Thoracic aorta (tissue), 2 donors: ENCODE measurements at regions not wholly inside any gene's neighbourhood (a gene's known extent, or its start where the extent isn't known, plus 50 kb on each side); places are given as distances from the start of the nearest gene placed in this dataset.
"Not testable (repeated sequence)": the region's sequence is repeated elsewhere in the genome, so short reads cannot be mapped to it uniquely, and the experiment has no call there.

Experiments used
- ATAC-seq: fragments of 150-250 bp; one replicate; pipeline ENCODE4 v1.8.0; 2017; ENCODE audit warnings: low read depth; ENCODE audit not compliant: insufficient number of reproducible peaks, low FRiP score
- DNase-seq: peaks from one replicate; pipeline ENCODE4 v3.0.0-alpha.2; 2020; ENCODE audit warnings: low spot score
- H3K27ac ChIP-seq, 2 donors: fragments of 200-600 bp; sonication (generic); 1 replicate in 1 of 2; 2 replicates in 1 of 2; pipeline ENCODE4 v1.5.1; 2016; ENCODE audit warnings: mild to moderate bottlenecking in 2 of 2, moderate library complexity in 2 of 2
- H3K27me3 ChIP-seq: fragments of 200-600 bp; sonication (generic); replicated peaks from 2 replicates; pipeline ENCODE4 v1.6.0; 2016; ENCODE audit warnings: mild to moderate bottlenecking; ENCODE audit not compliant: insufficient read depth
- H3K36me3 ChIP-seq: fragments of 200-600 bp; sonication (generic); one replicate; pipeline ENCODE4 v1.5.1; 2016
- H3K4me1 ChIP-seq, 2 donors: fragments of 200-600 bp; sonication (generic); 1 replicate in 1 of 2; 2 replicates in 1 of 2; pipeline versions ENCODE4 v1.5.1 to v1.6.0; 2016; ENCODE audit warnings: low read depth in 2 of 2, mild to moderate bottlenecking in 1 of 2; ENCODE audit not compliant: control insufficient read depth in 1 of 2
- H3K4me3 ChIP-seq: fragments of 200-600 bp; sonication (generic); 2 replicates; pipeline ENCODE4 v1.5.1; 2016; ENCODE audit warnings: mild to moderate bottlenecking
- H3K9me3 ChIP-seq: fragments of 200-600 bp; sonication (generic); 2 replicates; pipeline ENCODE4 v1.5.1; 2016
- TF ChIP-seq, protein P1 (sequence below): fragments of 200-600 bp; sonication (generic); IDR thresholded peaks from one replicate; pipeline ENCODE4 v1.5.1; 2019; ENCODE audit warnings: antibody characterized with exemption

DNA sequence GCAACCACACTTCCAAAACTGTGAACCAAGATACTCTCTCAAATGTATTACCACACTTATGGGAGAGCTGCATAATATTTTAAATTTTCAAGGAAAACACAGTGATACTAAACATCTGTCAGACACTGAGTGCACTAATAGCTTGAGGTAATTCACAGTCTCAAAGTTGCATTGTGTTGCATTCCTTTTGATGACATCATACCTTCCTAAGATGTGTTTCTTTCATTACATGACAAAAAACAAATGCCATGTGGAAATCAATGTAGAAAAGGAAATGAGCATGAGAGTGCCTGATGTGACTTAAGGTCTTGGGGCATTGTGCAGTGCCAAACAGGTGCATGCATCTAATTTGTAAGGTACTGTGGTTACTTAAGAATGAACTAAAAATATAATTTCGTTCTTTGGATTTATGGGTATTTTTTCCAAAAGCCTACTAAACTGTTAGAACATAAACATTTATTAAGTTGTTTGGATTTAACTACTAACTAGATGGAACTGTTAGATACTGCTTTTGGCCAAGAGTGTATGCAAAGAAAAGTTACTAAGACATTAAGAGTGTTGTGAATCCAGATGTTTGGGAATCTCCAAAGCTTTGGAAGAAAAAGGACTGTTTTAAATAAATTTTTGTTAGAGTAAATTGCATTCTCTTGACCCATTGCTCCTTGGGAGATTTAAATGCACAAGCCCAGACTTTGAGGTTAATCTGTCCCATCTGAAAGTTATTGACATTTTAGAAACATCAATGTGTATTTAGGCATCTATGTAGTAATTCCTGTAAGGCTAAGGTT, 496.2 kb upstream of the SEMA3D start:
- TF ChIP-seq, protein P1, sequence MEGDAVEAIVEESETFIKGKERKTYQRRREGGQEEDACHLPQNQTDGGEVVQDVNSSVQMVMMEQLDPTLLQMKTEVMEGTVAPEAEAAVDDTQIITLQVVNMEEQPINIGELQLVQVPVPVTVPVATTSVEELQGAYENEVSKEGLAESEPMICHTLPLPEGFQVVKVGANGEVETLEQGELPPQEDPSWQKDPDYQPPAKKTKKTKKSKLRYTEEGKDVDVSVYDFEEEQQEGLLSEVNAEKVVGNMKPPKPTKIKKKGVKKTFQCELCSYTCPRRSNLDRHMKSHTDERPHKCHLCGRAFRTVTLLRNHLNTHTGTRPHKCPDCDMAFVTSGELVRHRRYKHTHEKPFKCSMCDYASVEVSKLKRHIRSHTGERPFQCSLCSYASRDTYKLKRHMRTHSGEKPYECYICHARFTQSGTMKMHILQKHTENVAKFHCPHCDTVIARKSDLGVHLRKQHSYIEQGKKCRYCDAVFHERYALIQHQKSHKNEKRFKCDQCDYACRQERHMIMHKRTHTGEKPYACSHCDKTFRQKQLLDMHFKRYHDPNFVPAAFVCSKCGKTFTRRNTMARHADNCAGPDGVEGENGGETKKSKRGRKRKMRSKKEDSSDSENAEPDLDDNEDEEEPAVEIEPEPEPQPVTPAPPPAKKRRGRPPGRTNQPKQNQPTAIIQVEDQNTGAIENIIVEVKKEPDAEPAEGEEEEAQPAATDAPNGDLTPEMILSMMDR, result no peak
- Histone ChIP-seq H3K27me3 (no peaks in the 10 kb centered on the region), H3K4me1 (no peaks in the 10 kb centered on the region), H3K4me3 (no peak overlapping the region), H3K27ac (no peak overlapping the region), H3K9me3 (no peaks in the 10 kb centered on the region), H3K36me3 (no peaks in the 10 kb centered on the region)
- DNase-seq, result no peak
- ATAC-seq, result no peak

DNA sequence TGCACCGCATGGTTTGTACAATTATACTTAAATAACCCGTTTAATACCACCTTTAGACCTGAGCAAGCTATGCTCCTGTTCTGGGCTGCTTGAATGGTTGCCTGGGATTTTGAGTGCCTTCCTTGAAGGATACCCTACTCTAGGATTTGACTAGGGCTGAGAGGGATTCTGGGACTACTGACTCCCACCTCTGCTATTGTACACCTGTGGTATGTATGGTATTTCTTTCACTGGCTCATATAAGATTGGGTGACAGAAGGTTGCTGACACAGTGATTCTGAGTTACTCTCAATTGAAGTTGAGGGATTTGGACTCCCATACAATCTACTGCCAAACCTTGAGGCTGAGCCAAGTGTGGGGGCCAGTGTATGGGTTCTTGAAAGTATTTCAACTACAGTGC, 494.4 kb upstream of the SEMA3D start:
- H3K4me3 ChIP-seq, result no peak overlapping the region
- TF ChIP-seq, protein P1, result no peak

DNA sequence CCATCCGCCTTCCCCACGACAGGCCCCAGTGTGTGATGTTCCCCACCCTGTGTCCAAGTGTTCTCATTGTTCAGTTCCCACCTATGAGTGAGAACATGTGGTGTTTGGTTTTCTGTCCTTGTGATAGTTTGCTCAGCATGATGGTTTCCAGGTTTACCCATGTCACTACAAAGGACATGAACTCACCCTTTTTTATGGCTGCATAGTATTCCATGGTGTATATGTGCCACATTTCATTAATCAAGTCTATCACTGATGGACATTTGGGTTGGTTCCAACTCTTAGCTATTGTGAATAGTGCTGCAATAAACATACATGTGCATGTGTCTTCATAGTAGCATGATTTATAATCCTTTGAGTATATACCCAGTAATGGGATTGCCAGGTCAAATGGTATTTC, 488.2 kb upstream of the SEMA3D start:
- H3K36me3 ChIP-seq, H3K4me1 ChIP-seq, H3K9me3 ChIP-seq, H3K4me3 ChIP-seq, H3K27ac ChIP-seq, DNase-seq, H3K27me3 ChIP-seq, ATAC-seq: not testable (repeated sequence)

More for the DNA sequence above, 494.4 kb upstream of the SEMA3D start:
- no peaks in the 10 kb centered on the region for H3K27me3 ChIP-seq
- DNase-seq (no peak), ATAC-seq (no peak)
- no peaks in the 10 kb centered on the region for H3K9me3 ChIP-seq
- H3K4me1 ChIP-seq, result no peaks in the 10 kb centered on the region
- H3K27ac ChIP-seq, result no peak overlapping the region
- no peaks in the 10 kb centered on the region for H3K36me3 ChIP-seq

DNA sequence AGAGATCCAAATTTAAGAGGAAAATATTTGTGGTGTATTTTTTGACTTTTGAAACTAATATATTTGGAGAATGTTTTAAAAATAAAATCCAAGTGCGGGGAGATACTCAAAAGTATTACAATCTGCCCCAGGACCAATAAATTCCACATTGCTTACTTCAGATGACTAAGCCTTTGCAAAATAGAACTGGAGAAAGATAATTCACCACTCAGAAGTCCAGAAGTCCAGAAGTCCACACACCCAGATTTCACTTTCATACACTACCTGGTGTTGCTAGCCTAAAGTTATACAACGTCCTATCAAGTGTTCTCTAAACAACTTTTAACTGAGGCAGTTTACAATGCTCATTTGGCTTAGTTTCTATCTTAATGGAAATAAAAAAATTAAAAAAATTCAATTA, 487.0 kb upstream of the SEMA3D start:
- DNase-seq (no peak), ATAC-seq (no peak)
- H3K27me3 ChIP-seq, result no peaks in the 10 kb centered on the region
- no peaks in the 10 kb centered on the region for H3K9me3 ChIP-seq
- TF ChIP-seq, protein P1, result no peak
- H3K36me3 ChIP-seq, result no peaks in the 10 kb centered on the region
- H3K4me1 ChIP-seq, result no peaks in the 10 kb centered on the region
- no peak overlapping the region for H3K4me3 ChIP-seq
- no peak overlapping the region for H3K27ac ChIP-seq

DNA sequence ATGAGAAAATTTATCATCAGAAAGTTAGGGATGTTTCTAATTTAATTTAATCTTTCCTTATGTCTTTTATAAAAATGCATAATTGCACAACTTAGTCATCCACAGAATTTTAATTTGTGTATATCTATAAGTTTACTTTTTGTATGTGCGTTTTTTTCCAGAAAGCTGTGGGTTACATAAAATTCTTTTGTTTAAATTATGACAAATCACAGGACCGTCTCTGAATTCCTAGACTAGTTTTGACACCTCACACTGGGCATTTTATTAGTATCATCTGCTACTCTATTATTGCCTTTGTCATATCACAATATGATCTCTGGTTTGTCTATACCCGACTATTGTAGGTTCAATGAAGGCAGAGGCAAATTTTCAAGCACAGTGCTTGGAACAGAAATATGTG, 482.4 kb upstream of the SEMA3D start:
- H3K27me3 ChIP-seq, result no peaks in the 10 kb centered on the region
- no peaks in the 10 kb centered on the region for H3K4me1 ChIP-seq
- no peak overlapping the region for H3K27ac ChIP-seq
- no peak overlapping the region for H3K4me3 ChIP-seq
- ATAC-seq (no peak), DNase-seq (no peak)
- TF ChIP-seq, protein P1, result no peak
- no peaks in the 10 kb centered on the region for H3K36me3 ChIP-seq
- H3K9me3 ChIP-seq, result no peaks in the 10 kb centered on the region

DNA sequence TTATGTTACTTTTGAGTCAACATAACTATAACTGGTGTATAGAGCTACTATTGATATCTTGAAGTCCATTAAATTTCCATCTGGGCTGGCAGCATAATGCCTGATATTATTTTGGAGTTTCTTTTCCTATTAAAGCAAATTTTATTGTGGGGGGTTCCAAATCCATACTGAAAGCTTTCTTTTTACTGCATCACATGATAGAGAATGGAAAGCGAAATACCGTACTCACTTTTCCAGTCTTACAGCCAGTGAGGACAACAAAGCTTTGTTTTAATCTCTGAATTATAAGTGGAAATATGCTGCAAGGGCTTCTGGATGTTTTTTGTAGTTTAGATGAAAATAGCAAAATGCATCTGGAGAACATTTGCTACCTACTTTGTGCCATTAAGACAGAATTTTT, 477.5 kb upstream of the SEMA3D start:
- Histone ChIP-seq H3K36me3 (no peaks in the 10 kb centered on the region), H3K27ac (no peak overlapping the region), H3K9me3 (no peaks in the 10 kb centered on the region), H3K27me3 (no peaks in the 10 kb centered on the region), H3K4me3 (no peak overlapping the region), H3K4me1 (no peaks in the 10 kb centered on the region)
- ATAC-seq (no peak), DNase-seq (no peak)
- TF ChIP-seq, protein P1, result no peak
